HAP-1 (cell line): ENCODE measurements at regions not wholly inside any gene's neighbourhood (a gene's known extent, or its start where the extent isn't known, plus 50 kb on each side); places are given as distances from the start of the nearest gene placed in this dataset.
A peak's percentile ranks its signal among the peaks of the same experiment; 100 is the strongest.

Experiments
- DNase-seq, 2 experiments: peaks; one replicate each; pipeline ENCODE4 v3.0.0-alpha.2; 2016 to 2020; ENCODE audit warnings: low spot score in 2 of 2
- H3K27me3 ChIP-seq: fragments of 250-450 bp; sonication (Bioruptor Pico); 2 replicates; pipeline ENCODE4 v1.5.1; 2020; ENCODE audit warnings: low read depth, mild to moderate bottlenecking, moderate library complexity
- H3K36me3 ChIP-seq: fragments of 250-450 bp; sonication (Bioruptor Pico); replicated peaks from 2 replicates; pipeline ENCODE4 v1.5.1; 2020; ENCODE audit warnings: mild to moderate bottlenecking
- H3K4me1 ChIP-seq: fragments of 250-450 bp; sonication (Bioruptor Pico); 2 replicates; pipeline ENCODE4 v1.5.1; 2020; ENCODE audit warnings: mild to moderate bottlenecking
- H3K4me3 ChIP-seq: fragments of 250-450 bp; sonication (Bioruptor Pico); 2 replicates; pipeline ENCODE4 v1.5.1; 2020; ENCODE audit warnings: mild to moderate bottlenecking, moderate library complexity
- H3K9me3 ChIP-seq: fragments of 250-450 bp; sonication (Bioruptor Pico); 2 replicates; pipeline ENCODE4 v1.5.1; 2020; ENCODE audit warnings: mild to moderate bottlenecking, moderate library complexity
- in situ Hi-C: fragments of 300-500 bp; cut with MboI; formaldehyde crosslinking; loops from 3 replicates; pipeline ENCODE4 v1.14.3; 2020; ENCODE audit warnings: low sequenced_read_pairs, inconsistent platforms, mixed read lengths

- in situ Hi-C loops = no loop called here
Observed at GRCh38 chr5:124057724-124058231, 545.8 kb downstream of the CSNK1G3 start.

GRCh38 chr5:124056991-124057723 lies 545.2 kb downstream of the CSNK1G3 start:
- H3K4me3 ChIP-seq = no peak overlapping the region

More at GRCh38 chr5:124057724-124058231, 545.8 kb downstream of the CSNK1G3 start:
- Histone ChIP-seq H3K27me3 (no peaks in the 10 kb centered on the region), H3K4me3 (no peak overlapping the region), H3K36me3 (no peaks in the 10 kb centered on the region), H3K9me3 (no peaks in the 10 kb centered on the region), H3K4me1 (no peaks in the 10 kb centered on the region)
- DNase-seq = no peak

GRCh38 chr5:124056326-124056990 lies 544.5 kb downstream of the CSNK1G3 start:
- in situ Hi-C loops = no loop called here
- no peaks in the 10 kb centered on the region for H3K36me3 ChIP-seq
- no peak overlapping the region for H3K4me3 ChIP-seq
- no peak for DNase-seq
- H3K9me3 ChIP-seq = no peaks in the 10 kb centered on the region
- no peaks in the 10 kb centered on the region for H3K4me1 ChIP-seq
- H3K27me3 ChIP-seq = no peaks in the 10 kb centered on the region

More at GRCh38 chr5:124056991-124057723, 545.2 kb downstream of the CSNK1G3 start:
- Histone ChIP-seq H3K36me3 (no peaks in the 10 kb centered on the region), H3K27me3 (no peaks in the 10 kb centered on the region), H3K4me1 (no peaks in the 10 kb centered on the region), H3K9me3 (no peaks in the 10 kb centered on the region)
- DNase-seq = peak; percentile 32 to 35
- in situ Hi-C loops = no loop called here

- DNase-seq = no peak
- Histone ChIP-seq H3K36me3 (no peaks in the 10 kb centered on the region), H3K27me3 (no peaks in the 10 kb centered on the region), H3K4me3 (no peak overlapping the region), H3K4me1 (no peaks in the 10 kb centered on the region), H3K9me3 (no peaks in the 10 kb centered on the region)
- in situ Hi-C loops = no loop called here
Observed at GRCh38 chr5:124055751-124056150, 543.8 kb downstream of the CSNK1G3 start.

GRCh38 chr5:124054564-124054963 lies 542.6 kb downstream of the CSNK1G3 start:
- Histone ChIP-seq H3K36me3 (no peaks in the 10 kb centered on the region), H3K4me1 (no peaks in the 10 kb centered on the region), H3K27me3 (no peaks in the 10 kb centered on the region), H3K4me3 (no peak overlapping the region), H3K9me3 (no peaks in the 10 kb centered on the region)
- no peak for DNase-seq
- in situ Hi-C loops = no loop called here

- no peak for DNase-seq
- no peaks in the 10 kb centered on the region for H3K27me3 ChIP-seq
- no peaks in the 10 kb centered on the region for H3K36me3 ChIP-seq
- H3K4me1 ChIP-seq = no peaks in the 10 kb centered on the region
- H3K9me3 ChIP-seq = no peaks in the 10 kb centered on the region
- no peak overlapping the region for H3K4me3 ChIP-seq
- in situ Hi-C loops = no loop called here
Observed at GRCh38 chr5:124053340-124053739, 541.4 kb downstream of the CSNK1G3 start.

GRCh38 chr5:124052201-124052600 lies 540.2 kb downstream of the CSNK1G3 start:
- no peaks in the 10 kb centered on the region for H3K4me1 ChIP-seq
- DNase-seq = no peak
- in situ Hi-C loops = no loop called here
- H3K4me3 ChIP-seq = no peak overlapping the region
- no peaks in the 10 kb centered on the region for H3K27me3 ChIP-seq
- no peaks in the 10 kb centered on the region for H3K9me3 ChIP-seq
- H3K36me3 ChIP-seq = no peaks in the 10 kb centered on the region

GRCh38 chr5:124050120-124050770 lies 538.3 kb downstream of the CSNK1G3 start:
- no peak for DNase-seq
- Histone ChIP-seq H3K27me3 (no peaks in the 10 kb centered on the region), H3K9me3 (no peaks in the 10 kb centered on the region), H3K36me3 (no peaks in the 10 kb centered on the region), H3K4me1 (no peaks in the 10 kb centered on the region), H3K4me3 (no peak overlapping the region)
- in situ Hi-C loops = no loop called here

GRCh38 chr5:124045412-124045811 lies 533.4 kb downstream of the CSNK1G3 start:
- Histone ChIP-seq H3K4me1 (no peaks in the 10 kb centered on the region), H3K4me3 (no peak overlapping the region), H3K36me3 (no peaks in the 10 kb centered on the region), H3K27me3 (no peaks in the 10 kb centered on the region), H3K9me3 (no peaks in the 10 kb centered on the region)
- no peak for DNase-seq
- in situ Hi-C loops = no loop called here

- in situ Hi-C loops = no loop called here
- Histone ChIP-seq H3K9me3 (no peaks in the 10 kb centered on the region), H3K36me3 (no peaks in the 10 kb centered on the region), H3K27me3 (no peaks in the 10 kb centered on the region), H3K4me3 (no peak overlapping the region), H3K4me1 (no peaks in the 10 kb centered on the region)
- DNase-seq = no peak
Observed at GRCh38 chr5:124044613-124045012, 532.6 kb downstream of the CSNK1G3 start.

GRCh38 chr5:124043456-124043855 lies 531.5 kb downstream of the CSNK1G3 start:
- Histone ChIP-seq H3K27me3 (no peaks in the 10 kb centered on the region), H3K4me3 (no peak overlapping the region), H3K36me3 (no peaks in the 10 kb centered on the region), H3K4me1 (no peaks in the 10 kb centered on the region), H3K9me3 (no peaks in the 10 kb centered on the region)
- no peak for DNase-seq
- in situ Hi-C loops = no loop called here

GRCh38 chr5:124040799-124041198 lies 528.8 kb downstream of the CSNK1G3 start:
- H3K36me3 ChIP-seq = no peaks in the 10 kb centered on the region
- H3K27me3 ChIP-seq = no peaks in the 10 kb centered on the region
- no peaks in the 10 kb centered on the region for H3K4me1 ChIP-seq
- H3K4me3 ChIP-seq = no peak overlapping the region
- H3K9me3 ChIP-seq = no peaks in the 10 kb centered on the region
- no peak for DNase-seq
- in situ Hi-C loops = no loop called here

GRCh38 chr5:124039410-124039809 lies 527.4 kb downstream of the CSNK1G3 start:
- Histone ChIP-seq H3K36me3 (no peaks in the 10 kb centered on the region), H3K4me1 (no peaks in the 10 kb centered on the region), H3K4me3 (no peak overlapping the region), H3K9me3 (no peaks in the 10 kb centered on the region), H3K27me3 (peaks cover 2% of the 10 kb centered on the region; the same call in 1 of the 2 replicates)
- in situ Hi-C loops = no loop called here
- no peak for DNase-seq

GRCh38 chr5:124036786-124037185 lies 524.8 kb downstream of the CSNK1G3 start:
- no peaks in the 10 kb centered on the region for H3K36me3 ChIP-seq
- no peaks in the 10 kb centered on the region for H3K4me1 ChIP-seq
- in situ Hi-C loops = no loop called here
- peaks cover 2% of the 10 kb centered on the region; the same call in 1 of the 2 replicates for H3K27me3 ChIP-seq
- no peak for DNase-seq
- no peaks in the 10 kb centered on the region for H3K9me3 ChIP-seq
- no peak overlapping the region for H3K4me3 ChIP-seq
